ENCODE measurements at regions not wholly inside any gene's neighbourhood (a gene's known extent, or its start where the extent isn't known, plus 50 kb on each side); places are given as distances from the start of the nearest gene placed in this dataset.
A peak's percentile ranks its signal among the peaks of the same experiment; 100 is the strongest.

GRCh38 chr22:46062971-46063631 is 86.1 kb upstream of the WNT7B start:
- no peak overlapping the region for H3K4me3 ChIP-seq (ENCODE audit: low read length)
- no peak for TF ChIP-seq ZNF274 (IDR thresholded peaks at IDR 0.05; ENCODE audit: low read depth, low read length)

- H3K4me3 ChIP-seq (ENCODE audit: low read length): no peak overlapping the region
- no peak for TF ChIP-seq ZNF274 (IDR thresholded peaks at IDR 0.05; ENCODE audit: low read depth, low read length)
Observed at GRCh38 chr22:46063846-46064227, 86.5 kb upstream of the PPARA start.

- TF ChIP-seq ZNF274 (IDR thresholded peaks at IDR 0.05; ENCODE audit: low read depth, low read length): no peak
- no peak overlapping the region for H3K4me3 ChIP-seq (ENCODE audit: low read length)
Observed at GRCh38 chr22:46064228-46064965, 85.9 kb upstream of the PPARA start.

- no peak for TF ChIP-seq ZNF274 (IDR thresholded peaks at IDR 0.05; ENCODE audit: low read depth, low read length)
- no peak overlapping the region for H3K4me3 ChIP-seq (ENCODE audit: low read length)
Observed at GRCh38 chr22:46064966-46065666, 85.2 kb upstream of the PPARA start.

- no peak overlapping the region for H3K4me3 ChIP-seq (ENCODE audit: low read length)
- no peak for TF ChIP-seq ZNF274 (IDR thresholded peaks at IDR 0.05; ENCODE audit: low read depth, low read length)
Observed at GRCh38 chr22:46065691-46066454, 84.5 kb upstream of the PPARA start.

GRCh38 chr22:46066691-46067090 is 83.6 kb upstream of the PPARA start:
- no peak for TF ChIP-seq ZNF274 (IDR thresholded peaks at IDR 0.05; ENCODE audit: low read depth, low read length)
- H3K4me3 ChIP-seq (ENCODE audit: low read length): no peak overlapping the region

- no peak overlapping the region for H3K4me3 ChIP-seq (ENCODE audit: low read length)
- TF ChIP-seq ZNF274 (IDR thresholded peaks at IDR 0.05; ENCODE audit: low read depth, low read length): no peak
Observed at GRCh38 chr22:46067159-46068111, 82.9 kb upstream of the PPARA start.

GRCh38 chr22:46068181-46068592 is 82.1 kb upstream of the PPARA start:
- H3K4me3 ChIP-seq (ENCODE audit: low read length): no peak overlapping the region
- no peak for TF ChIP-seq ZNF274 (IDR thresholded peaks at IDR 0.05; ENCODE audit: low read depth, low read length)

GRCh38 chr22:46068593-46069491 is 81.5 kb upstream of the PPARA start:
- no peak overlapping the region; the same call in 1 of the 2 replicates for H3K4me3 ChIP-seq (ENCODE audit: low read length)

GRCh38 chr22:46069521-46070214 is 80.7 kb upstream of the PPARA start:
- H3K4me3 ChIP-seq (ENCODE audit: low read length): peak overlapping the region; percentile 55; the same call in 1 of the 2 replicates
- no peak for TF ChIP-seq ZNF274 (IDR thresholded peaks at IDR 0.05; ENCODE audit: low read depth, low read length)

More at GRCh38 chr22:46068593-46069491, 81.5 kb upstream of the PPARA start:
- no peak for TF ChIP-seq ZNF274 (IDR thresholded peaks at IDR 0.05; ENCODE audit: low read depth, low read length)

GRCh38 chr22:46070215-46070802 is 80.0 kb upstream of the PPARA start:
- peak overlapping the region; percentile 55 for H3K4me3 ChIP-seq (ENCODE audit: low read length)

More at GRCh38 chr22:46070215-46070802, 80.0 kb upstream of the PPARA start:
- TF ChIP-seq ZNF274 (IDR thresholded peaks at IDR 0.05; ENCODE audit: low read depth, low read length): no peak

Measured in GM08714 (cell line).